Stimulated activated CD4-positive, alpha-beta T cell treated with anti-CD3 and anti-CD28 coated beads, Interleukin-1b, Interleukin-23, amount 100 ng/mL, for 48 hours (primary cell): ENCODE measurements at regions not wholly inside any gene's neighbourhood (a gene's known extent, or its start where the extent isn't known, plus 50 kb on each side); places are given as distances from the start of the nearest gene placed in this dataset.
"Not testable (repeated sequence)": the region's sequence is repeated elsewhere in the genome, so short reads cannot be mapped to it uniquely, and the experiment has no call there.

Experiments
- DNase-seq: peaks from one replicate; pipeline ENCODE4 v3.0.0-alpha.2; 2020

DNA sequence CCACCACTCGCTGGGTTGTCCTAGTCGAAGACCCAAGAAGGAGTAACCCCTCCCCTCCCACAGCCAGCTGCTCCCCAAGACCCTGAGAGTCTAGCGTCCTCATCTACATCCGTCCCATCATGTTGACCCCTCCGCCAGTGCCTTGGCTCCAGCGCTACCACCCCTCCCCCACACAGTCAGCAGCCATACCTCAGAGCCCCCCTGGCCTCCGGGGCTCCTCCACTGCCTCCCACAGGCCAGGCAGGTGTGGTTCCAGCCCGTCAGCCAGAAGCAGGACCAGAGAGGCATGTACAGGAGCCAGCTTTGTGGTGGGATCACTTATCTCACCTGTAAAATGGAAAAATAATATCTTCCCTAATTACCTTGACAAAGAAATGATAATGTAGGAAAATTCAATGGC is 51.5 kb upstream of the PHF21B start:
- DNase-seq, result no peak

DNA sequence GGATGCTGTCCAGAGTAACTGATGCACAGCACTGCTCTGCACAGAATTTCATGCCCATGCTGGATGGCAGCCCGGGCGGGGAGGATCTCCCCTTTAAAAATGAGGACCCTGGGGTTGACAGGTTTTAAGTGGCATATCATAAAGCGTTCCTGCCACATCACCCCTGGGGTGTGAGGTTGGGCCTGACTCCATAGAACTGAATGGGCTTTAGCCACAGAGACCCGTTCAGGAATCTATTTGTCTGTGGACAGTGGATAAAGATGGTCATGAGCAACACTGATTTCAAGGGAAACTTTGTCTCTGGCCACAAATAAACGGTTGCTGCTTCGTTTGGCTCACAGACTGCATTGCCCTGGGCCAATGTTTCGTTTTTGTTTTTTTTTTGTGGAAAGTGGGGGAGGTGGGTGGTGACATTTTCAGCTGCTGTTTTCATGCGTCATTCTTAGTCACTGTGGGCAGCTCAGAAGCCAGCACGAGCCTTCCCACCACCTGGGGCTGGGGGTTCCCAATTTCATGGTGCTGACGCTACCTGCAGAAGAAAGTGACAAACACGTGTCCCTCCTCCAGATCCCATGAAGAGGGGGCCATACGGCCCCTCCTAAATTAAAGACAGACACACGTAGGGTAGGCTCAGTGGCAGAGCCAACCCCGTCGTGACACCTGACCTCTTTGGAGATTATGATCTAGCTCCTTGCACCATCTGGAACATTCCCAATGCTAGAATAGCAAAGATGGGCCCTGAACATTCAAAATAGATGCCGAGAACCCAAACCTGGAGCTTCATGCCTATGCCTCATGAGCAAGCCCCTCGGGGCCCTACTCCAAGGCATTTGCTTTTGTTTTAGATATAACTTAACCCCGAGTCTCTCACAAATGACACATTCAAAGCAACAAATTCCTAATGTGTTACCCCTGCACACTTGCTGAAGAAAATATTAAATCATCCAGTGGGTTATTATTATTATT is 54.8 kb upstream of the PHF21B start:
- peak; percentile 77 for DNase-seq

DNA sequence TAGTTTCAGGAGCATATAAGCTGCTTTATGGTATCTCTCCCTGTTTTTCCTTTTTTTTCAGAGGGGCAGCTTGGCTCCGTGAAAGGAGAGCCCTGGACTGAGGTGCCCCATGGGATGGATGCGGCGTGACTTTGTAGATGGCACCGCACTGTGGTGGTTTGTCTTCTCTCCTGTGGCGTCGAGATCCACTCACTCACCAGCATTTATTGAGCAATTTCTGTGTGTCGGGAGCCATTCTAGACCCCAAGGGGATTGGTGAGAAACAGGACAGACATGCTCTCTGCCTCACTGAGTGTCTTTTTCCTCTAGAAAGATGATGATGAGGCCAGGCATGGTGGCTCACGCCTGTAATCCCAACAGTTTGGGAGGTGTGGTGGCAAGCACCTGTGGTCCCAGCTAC is 55.9 kb upstream of the PHF21B start:
- DNase-seq, result no peak

DNA sequence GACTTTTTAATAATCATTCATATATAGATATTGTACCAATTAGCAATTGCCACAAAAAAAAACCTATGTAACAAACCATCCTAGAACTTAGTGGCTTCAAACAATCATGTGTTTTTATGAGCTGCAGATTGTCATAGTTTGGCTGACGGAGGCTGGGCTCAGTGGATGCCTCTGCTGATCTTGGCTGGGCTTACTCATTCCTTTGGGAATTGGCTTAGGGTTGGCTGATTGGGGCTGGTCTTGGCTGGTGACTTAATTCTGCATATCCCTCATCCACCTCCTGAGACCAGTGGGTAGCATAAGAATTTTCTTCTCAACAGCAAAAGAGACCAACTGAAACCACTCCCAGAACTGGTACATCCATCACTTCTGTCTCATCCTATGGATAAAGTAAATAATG is 57.9 kb upstream of the PHF21B start:
- no peak for DNase-seq

DNA sequence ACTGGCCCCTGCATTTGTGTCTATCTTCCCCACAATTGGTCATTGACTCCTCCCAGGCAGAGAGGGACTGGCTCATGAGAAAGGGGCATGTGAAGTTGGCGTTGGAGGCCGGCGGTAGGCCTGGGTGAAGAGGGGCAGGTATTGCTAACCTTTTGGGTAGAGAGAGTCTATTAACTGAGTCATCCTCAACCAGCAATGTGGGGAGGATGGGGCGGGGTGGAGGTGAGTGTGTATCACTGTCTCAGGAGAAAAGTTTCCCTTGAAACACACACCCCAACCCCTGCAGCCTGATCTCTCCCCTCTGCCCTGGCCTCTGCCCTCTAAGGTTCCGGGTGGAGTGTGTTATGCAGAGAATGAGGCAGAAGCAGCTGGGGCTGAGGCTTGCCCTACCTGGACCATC is 60.1 kb upstream of the PHF21B start:
- peak; percentile 41 for DNase-seq

DNA sequence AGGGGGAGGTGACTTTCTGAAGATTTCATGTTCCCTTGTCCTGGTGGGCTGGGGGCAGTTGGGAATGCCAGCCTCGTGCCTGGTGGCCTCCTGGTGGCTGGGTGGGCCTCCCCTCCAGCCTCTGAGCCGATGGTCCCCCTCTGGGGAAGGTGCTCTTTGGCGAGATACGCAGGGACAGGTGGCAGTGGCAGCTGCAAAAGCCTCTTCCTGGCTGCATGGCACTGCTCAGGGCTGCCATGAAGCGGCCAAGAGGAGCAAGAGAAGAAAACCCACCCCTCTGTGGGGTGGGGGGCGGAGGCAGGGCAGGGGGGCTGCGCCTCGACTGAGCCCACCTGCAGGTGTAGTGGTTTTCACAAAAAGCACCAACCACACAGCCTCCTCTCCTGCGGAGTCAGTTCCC is 61.8 kb upstream of the PHF21B start:
- DNase-seq, result no peak

DNA sequence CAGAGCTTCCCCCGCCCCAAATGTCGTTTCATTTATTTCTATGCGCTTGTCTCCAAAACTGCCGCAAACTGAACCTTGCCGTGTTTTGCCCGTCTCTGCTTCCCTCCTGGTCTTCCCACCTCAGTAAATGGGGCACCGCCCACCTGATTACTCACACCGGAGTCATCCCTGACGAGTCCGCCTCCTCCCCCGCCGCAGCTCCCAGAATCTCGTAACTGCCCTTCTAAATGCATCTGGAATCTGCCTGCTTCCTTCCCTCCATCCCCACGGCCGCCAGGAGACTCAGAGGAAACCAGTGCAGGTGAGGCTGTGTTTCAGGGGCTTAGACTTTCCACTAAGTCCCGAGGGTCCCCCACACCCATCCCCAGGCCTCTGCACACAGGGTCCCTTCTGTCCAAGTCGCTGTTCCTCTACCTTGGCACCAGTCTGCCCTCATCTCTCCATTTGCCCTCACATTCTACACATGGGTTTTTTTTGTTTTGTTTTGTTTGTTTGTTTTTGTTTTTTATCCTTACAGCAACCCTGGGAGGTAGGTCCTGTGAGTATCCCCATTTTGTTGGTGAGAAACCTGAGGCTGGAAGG is 62.6 kb upstream of the PHF21B start:
- DNase-seq, result peak; percentile 31

DNA sequence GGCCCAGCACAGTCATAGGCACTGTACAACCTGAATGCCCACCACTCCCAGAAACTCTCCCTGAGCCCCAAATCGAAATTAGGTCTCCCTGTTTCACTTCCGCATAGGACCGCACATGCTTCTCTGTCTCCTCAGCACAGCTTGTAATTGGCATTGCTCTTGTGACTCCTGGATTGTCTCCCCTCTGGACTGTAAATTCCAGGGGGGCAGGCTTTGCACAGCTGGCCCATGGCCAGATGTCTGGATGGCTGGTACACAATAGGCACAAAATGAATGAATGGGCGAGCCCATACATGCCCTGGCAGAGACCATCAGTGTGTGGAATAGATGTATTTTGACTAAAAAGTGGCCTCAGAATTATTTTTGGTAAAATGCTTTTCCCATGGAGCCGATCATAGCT is 63.3 kb upstream of the PHF21B start:
- no peak for DNase-seq

DNA sequence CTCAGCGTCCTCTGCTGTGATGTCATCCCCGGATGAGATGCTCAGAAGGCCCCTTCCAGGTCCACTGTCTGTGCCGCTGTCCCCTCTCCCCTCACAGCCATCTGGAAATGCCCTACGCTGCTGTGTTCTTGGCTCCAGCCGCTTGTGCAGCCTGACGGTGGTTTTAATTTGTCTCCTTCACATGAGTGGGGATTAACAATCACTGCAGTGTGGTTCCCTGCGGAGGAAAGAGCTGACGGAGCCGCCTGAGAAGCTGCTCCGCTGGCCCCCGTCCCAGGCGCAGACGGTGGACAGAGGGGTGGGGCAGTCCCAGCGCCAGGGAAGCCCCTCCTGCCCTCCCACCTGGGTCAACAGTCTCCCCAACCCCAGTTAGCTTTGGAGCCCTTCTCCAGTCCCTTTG is 67.5 kb upstream of the PHF21B start:
- no peak for DNase-seq

DNA sequence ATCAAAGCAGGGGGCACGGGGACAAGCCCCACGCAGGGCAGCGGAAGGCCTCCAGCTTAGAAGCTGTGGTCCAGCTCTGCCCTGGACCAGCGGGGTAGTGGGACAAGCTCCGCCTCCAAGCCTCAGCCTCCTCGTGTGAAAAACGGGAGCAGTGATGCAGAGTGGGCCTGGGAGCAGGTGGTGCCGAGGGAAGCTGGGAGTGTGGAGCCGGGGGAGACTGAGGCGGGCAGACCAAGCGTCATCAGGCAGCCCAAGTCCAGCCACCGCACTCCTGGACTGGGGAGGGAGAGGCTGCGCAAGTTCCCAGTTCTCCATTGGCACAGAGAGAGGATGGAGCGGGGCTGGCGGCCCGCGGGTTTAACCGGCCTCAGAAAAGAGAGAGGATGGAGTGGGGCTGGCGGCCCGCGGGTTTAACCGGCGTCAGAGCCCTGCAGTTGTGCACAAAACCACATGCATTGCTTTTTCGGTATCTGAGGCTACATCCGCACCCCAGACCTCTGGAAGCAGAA is 68.1 kb upstream of the PHF21B start:
- DNase-seq, result no peak

DNA sequence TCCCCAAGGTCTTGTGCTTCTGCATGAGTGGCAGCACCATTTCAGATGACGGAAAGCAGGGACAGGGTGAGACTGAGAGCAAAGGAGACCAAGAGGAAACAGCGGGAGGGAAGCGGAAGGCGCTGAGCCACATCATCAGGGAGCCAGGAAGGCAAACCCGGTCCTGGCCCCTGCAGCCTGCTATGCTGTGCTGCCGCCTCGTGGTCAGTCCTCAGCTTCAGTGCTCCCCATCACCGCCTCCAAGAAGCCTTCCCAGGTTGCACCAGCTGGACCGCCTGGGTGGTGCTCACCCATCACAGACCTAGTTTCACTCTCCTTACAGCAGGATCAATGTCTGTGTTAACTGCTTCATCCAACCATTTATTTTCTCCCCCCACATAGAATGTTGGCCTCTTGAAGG is 73.0 kb upstream of the PHF21B start:
- DNase-seq, result peak; percentile 19

DNA sequence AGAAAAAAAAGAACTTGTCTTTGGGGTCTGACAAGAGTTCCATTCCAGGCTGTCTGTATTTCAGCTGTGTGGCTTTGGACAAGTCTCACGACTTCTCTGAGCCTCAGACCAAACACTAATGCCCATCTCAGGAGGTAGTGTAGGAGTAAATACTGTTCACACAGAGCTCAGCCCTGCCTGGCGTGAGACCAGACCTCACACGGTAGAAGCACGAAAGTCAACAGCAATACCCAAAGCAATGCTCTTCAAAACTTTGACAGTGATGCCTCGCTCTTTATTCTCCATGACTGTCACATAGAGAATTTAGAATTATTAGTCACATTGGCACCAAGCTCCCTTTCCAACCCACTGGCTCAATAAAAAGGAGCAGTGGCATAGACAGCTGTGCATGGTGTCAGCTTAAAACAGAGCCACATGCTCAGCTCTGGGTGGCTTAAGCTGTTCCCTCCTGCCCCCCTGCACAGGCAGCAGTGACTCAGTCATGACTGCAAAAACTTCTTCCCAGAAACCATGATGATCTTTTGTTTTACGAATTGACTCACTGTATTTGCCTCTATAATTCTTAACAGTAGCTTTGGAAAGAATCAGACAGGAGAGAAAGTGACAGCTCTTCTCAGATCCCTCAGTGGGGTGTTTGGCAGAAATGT is 74.0 kb upstream of the PHF21B start:
- DNase-seq, result peak; percentile 75

DNA sequence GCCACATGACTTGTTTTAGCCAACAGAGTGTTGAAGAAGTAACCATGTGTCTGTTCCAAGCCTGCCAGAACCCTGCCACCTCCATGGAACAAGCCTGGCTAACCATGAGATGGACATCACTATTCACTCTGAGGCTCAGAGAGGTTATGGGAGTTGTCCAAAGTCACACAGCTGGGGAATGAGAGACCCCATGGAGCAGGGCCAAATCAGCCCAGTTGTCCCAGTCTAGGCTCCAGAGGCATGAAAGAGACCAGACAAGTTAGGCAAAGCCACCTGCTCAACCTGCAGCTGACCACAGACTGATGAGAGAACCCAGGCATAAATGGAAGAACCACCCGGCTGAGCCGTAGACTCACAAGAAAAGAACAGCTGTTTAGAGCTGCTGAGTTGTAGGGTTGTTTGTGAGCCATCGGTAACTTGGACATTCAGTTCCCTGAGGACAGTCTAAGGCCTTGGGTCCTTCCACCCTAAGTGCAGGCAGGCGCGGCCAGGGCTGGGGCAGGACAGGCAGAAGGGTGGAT is 74.7 kb upstream of the PHF21B start:
- no peak for DNase-seq

DNA sequence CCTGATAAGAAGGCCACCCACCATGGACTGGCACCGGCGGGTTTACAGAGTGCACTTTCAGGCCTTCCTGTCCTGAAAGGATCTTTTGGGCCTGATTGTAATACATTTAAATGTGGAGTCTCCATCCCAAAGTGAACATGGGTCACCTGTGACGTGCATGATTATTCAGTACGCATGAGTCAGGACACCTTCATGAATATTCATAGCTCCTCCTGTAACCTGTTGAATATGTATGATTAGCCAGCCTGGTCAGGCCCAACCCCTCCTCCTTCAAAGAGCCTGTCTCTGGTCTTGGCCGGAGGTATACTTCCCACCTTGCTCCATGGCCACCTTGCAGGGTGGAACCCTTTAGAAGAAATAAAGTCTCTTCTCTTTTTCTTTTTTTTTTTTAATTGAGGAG is 75.9 kb upstream of the NUP50 start:
- no peak for DNase-seq

DNA sequence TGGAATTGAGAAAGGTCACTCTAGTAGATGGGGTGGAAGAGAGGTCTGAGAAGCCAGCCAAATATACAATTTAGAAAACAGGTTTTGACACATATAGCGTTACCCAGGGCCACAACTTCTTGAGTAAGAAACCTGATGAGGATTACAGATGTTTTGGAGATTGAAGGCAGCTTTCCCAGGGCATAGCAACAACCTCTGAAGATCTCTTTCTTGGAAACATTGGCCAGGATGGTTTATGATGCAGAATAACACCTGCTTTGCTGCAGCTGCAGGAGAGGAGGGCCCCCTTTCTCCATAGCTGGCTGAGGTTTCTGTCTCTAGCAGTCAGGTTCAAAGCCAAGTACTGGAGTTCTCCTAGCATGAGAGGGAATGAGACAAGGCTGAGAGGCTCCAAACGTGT is 75.1 kb upstream of the NUP50 start:
- no peak for DNase-seq

DNA sequence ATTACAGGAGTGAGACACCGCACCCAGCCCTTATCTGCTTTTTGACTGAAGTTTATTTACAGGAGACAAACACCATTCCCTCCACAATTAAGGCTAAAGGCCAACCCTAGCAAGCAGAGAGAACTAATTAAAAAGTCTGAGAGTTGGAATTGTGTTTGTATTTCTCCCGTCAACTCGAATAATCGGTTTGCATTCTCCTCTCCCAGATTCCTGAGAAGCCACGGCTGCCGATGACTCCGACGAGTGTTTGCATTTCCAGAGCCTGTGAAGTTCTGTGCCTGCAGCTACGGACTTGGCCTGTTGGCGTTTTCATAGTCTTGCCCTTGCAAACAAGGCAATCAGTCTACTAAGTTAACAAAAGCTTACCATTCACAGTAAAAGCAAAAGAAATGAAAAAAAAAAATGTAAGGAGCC is 73.2 kb upstream of the NUP50 start:
- no peak for DNase-seq

DNA sequence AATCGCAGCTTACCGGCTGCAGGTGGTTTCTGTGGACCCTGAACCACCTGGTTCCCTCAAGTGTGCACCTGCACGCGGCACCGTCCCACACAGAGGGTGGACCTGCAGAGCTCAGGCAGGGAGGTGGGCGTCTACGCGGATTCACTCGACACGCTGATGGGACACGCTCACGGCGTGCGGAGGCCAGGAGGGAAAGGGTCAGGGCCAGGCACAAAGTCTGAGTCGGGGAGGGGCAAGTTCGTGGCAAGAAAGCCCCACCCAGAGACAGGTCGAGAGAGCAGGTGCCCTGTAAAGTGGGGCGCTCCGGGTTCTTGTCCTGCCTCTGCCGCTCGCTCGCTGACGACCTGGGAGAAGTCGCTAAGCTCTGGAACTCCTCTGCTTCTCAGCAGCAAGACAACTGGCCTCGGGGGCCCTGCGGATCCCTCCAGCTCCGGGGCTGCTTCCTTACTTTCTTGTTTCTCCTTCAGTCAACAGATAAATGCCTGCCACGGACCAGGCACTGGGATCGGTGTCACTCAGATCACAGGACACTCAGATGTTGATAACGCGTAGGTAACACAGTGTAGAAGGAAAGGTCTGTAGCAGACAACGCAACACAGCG is 72.4 kb upstream of the NUP50 start:
- no peak for DNase-seq

DNA sequence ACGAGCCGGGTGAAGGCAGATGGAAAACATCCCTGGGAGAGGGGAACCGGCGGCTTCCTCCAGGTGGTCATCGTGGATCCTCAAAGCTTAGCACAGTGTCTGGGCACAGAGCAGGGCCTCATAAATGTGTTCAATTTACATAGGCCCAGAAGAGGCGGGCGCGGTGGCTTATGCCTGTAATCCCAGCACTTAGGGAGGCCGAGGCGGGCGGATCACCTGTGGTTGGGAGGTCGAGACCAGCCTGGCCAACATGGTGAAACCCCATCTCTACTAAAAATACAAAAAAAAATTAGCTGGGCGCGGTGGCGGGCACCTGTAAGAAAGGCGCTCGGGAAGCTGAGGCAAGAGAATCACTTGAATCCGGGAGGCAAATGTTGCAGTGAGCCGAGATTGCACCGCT is 71.8 kb upstream of the NUP50 start:
- not testable (repeated sequence) for DNase-seq

DNA sequence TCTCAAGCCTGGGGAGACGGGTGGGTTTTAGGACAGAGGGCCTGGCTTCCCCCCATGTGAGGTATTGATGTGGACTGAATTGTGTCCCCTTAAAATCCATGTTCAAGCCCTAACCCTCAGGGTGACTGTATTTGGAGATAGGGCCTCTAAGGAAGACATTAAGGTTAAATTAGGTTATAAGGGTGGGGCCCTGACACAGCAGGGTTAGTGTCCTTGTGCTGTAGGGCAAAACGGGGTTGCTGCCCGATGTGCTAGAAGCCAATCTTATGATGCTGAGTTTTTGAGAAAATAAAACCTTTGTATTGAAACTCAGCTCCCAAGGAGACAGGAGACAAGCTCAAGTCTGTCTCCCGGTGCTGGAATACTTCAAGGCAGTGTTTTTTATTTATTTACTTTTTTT is 71.1 kb upstream of the NUP50 start:
- DNase-seq, result no peak

DNA sequence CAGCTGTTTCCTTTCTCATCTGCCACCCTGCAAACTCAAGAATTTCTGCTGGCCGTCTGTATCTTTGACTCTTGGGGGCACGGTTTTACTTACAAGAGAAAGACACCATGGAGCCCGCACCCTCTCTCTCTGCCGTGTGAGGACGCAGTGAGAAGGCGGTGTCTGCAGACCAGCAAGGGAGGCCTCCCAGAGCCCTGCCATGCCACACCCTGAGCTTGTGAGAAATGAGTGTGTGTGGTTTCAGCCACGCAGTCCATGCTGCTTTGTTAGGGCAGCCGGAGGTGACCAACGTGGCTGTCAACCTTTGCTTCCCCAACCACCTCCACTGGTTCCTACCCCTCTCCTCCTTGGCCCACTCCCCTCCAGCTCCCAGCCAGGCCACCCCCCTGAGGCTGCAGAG is 70.1 kb upstream of the NUP50 start:
- no peak for DNase-seq

DNA sequence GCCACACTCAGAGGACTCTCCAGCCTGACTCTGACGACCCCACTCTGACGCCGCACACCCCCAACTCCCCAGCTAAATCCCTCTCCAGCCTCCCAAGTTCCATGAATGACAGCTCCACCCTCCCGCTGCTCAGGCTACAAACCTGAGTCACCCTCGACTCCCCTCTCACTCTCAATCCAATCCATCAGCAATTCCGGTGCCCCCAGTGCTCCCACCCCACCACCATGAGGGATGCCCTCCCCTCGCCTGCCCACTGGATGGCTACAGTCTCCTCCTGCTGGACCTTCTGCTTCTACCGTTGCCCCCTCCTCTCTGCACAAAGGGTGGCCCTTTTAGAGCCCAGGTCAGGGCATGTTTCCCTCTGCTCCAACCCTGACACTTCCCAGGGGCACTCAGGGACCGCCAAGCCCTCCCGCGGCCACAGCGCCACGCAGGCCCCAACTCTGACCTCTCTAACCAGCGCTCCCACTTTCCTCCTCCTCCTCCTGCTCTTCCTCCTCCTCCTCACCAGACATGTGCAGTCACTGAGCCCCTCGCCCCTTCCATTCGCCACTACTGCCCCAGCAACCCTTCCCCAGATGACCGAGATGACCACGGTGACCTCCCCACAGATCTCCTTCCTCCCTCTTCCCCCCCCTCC is 69.5 kb upstream of the NUP50 start:
- DNase-seq, result no peak

DNA sequence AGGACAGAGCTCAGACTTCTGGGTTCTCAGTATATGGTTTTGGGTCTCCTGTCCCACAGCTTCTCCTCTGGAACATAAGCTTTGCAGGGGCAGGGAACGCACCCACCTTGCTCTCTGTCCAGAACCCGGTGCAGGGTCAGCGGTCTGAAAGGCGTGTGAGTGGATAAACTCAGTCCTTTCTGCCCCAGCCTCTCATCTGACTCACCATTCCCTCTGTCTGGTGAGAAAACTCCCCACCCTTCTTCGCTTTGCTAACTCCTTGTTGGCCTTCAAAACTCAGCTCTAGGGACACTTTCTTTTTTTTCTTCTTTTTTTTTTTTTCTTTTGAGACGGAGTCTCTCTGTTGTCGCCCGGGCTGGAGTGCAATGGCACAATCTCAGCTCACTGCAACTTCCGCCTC is 68.9 kb upstream of the NUP50 start:
- no peak for DNase-seq
